K562 (cell line): ENCODE measurements at regions not wholly inside any gene's neighbourhood (a gene's known extent, or its start where the extent isn't known, plus 50 kb on each side); places are given as distances from the start of the nearest gene placed in this dataset.

Experiments
- ATAC-seq: fragments of 200-7000 bp; cut with Tn5 transposase; 3 replicates; pipeline ENCODE4 v1.9.1; 2020; ENCODE audit warnings: moderate library complexity
- BruUV-seq: library from RNA; stranded (reverse); fragments of 400-500 nt; replicated peaks from 2 replicates; lab custom pipeline; 2021; lab: Mats Ljungman, UMichigan
- CTCF ChIA-PET: fragments of 300-600 bp; formaldehyde crosslinking; extraction: SDS; loops from one replicate; lab custom pipeline; 2021; ENCODE audit warnings: low intra/inter-chr PET ratio; lab: Yijun Ruan, JAX
- POLR2A ChIA-PET: fragments of 300-600, 350-650 bp; sonication (Branson Sonifier 250); formaldehyde crosslinking; extraction: SDS; loops from one replicate; lab custom pipeline; 2021; ENCODE audit warnings: antibody characterized with exemption, inconsistent platforms; lab: Yijun Ruan, JAX
- DNase-seq, 4 experiments: peaks; one replicate each; pipeline versions ENCODE4 v3.0.0 to v3.0.0-alpha.2; 2011 to 2018; ENCODE audit warnings: low spot score in 3 of 4, mixed read lengths in 3 of 4; ENCODE audit errors: extremely low read depth in 1 of 4
- FAIRE-seq: peaks from 2 replicates; lab custom pipeline; 2011; peaks lifted over from hg19 to GRCh38; lab: Jason Lieb, UNC
- H2AFZ ChIP-seq: 2 replicates; pipeline ENCODE4 v1.6.0; 2011; ENCODE audit warnings: low read depth, low read length, control low read depth, inconsistent platforms
- H3K27ac ChIP-seq: fragments of 200-600 bp; 3 replicates; pipeline ENCODE4 v1.8.0; 2011; ENCODE audit warnings: low read depth, mild to moderate bottlenecking, control low read depth, inconsistent platforms, low read length, moderate library complexity, mixed read lengths; ENCODE audit errors: extremely low read depth
- H3K27me3 ChIP-seq, 2 experiments: fragments of 300-600 bp in 1 of 2; 2 replicates in 1 of 2; 3 replicates in 1 of 2; pipeline versions ENCODE4 v1.6.0 to v1.8.0; 2011; ENCODE audit warnings: inconsistent platforms in 2 of 2, low read length in 2 of 2, mild to moderate bottlenecking in 1 of 2, mixed read lengths in 1 of 2, moderate library complexity in 1 of 2; ENCODE audit not compliant: control insufficient read depth in 2 of 2, insufficient read depth in 2 of 2
- H3K36me3 ChIP-seq: fragments of 300-600 bp; 3 replicates; pipeline ENCODE4 v1.8.0; 2011; ENCODE audit warnings: mild to moderate bottlenecking, low read length, inconsistent platforms; ENCODE audit not compliant: control insufficient read depth, insufficient read depth
- H3K4me1 ChIP-seq, 2 experiments: fragments of 200-600 bp in 1 of 2; replicated peaks in 1 of 2; 2 replicates in 1 of 2; 3 replicates in 1 of 2; pipeline versions ENCODE4 v1.5.1 to v1.8.0; 2011; ENCODE audit warnings: inconsistent platforms in 2 of 2, low read length in 2 of 2, mild to moderate bottlenecking in 1 of 2, mixed read lengths in 1 of 2, moderate library complexity in 1 of 2; ENCODE audit not compliant: control insufficient read depth in 2 of 2, insufficient read depth in 2 of 2
- H3K4me2 ChIP-seq: 2 replicates; pipeline ENCODE4 v1.6.1; 2011; ENCODE audit warnings: low read length, control low read depth, inconsistent platforms, mixed read lengths; ENCODE audit not compliant: insufficient read depth
- H3K4me3 ChIP-seq: fragments of 200-600 bp; sonication (generic), shearing (Covaris generic); 2 replicates; pipeline ENCODE4 v1.5.1; 2016; ENCODE audit warnings: control low read depth, inconsistent platforms
- H3K79me2 ChIP-seq: fragments of 200-600 bp; 3 replicates; pipeline ENCODE4 v1.8.0; 2011; ENCODE audit warnings: low read length, inconsistent platforms; ENCODE audit not compliant: control insufficient read depth, insufficient read depth
- H3K9ac ChIP-seq, 2 experiments: 2 replicates each; pipeline versions ENCODE4 v1.6.0 to v1.6.1; 2011; ENCODE audit warnings: low read depth in 2 of 2, low read length in 2 of 2, control low read depth in 1 of 2, inconsistent platforms in 1 of 2, mild to moderate bottlenecking in 1 of 2, mixed read lengths in 1 of 2; ENCODE audit not compliant: insufficient read depth in 1 of 2
- H3K9me1 ChIP-seq: one replicate; pipeline ENCODE4 v1.6.0; 2011; ENCODE audit warnings: inconsistent platforms, mild to moderate bottlenecking, low read length, moderate library complexity; ENCODE audit not compliant: control insufficient read depth, insufficient read depth
- H3K9me3 ChIP-seq: replicated peaks from 2 replicates; pipeline ENCODE4 v1.5.1; 2011; ENCODE audit warnings: low read depth, low read length, inconsistent platforms; ENCODE audit not compliant: control insufficient read depth, insufficient read depth
- H4K20me1 ChIP-seq: replicated peaks from 2 replicates; pipeline ENCODE4 v1.6.1; 2011; ENCODE audit warnings: low read length, inconsistent platforms, mixed read lengths; ENCODE audit not compliant: control insufficient read depth, insufficient read depth
- BDP1 ChIP-seq: IDR thresholded peaks from 3 replicates; pipeline ENCODE4 v1.6.1; 2011; ENCODE audit not compliant: insufficient read length, insufficient read depth
- EZH2 ChIP-seq: IDR thresholded peaks from 2 replicates; pipeline ENCODE4 v1.6.1; 2012; ENCODE audit warnings: low read depth, mild to moderate bottlenecking, inconsistent platforms, low read length, borderline replicate concordance
- MCM5 ChIP-seq: fragments of 450-650 bp; IDR thresholded peaks from 2 replicates; pipeline ENCODE4 v1.6.1; 2016; ENCODE audit warnings: low read depth
- MTA2 ChIP-seq: fragments of 450-650 bp; IDR thresholded peaks from 2 replicates; pipeline ENCODE4 v1.6.1; 2016; ENCODE audit warnings: low read depth
- NONO ChIP-seq, 2 experiments: fragments of 200-400 bp in 1 of 2; fragments of 450-650 bp in 1 of 2; formaldehyde crosslinking in 1 of 2; IDR thresholded peaks; 2 replicates each; pipeline ENCODE4 v1.6.1; 2017; ENCODE audit warnings: low read depth in 2 of 2, mild to moderate bottlenecking in 2 of 2, moderate library complexity in 2 of 2, low read length in 1 of 2
- POLR2B ChIP-seq: fragments of 450-650 bp; IDR thresholded peaks from 2 replicates; pipeline ENCODE4 v1.6.1; 2018; ENCODE audit warnings: low read depth; ENCODE audit not compliant: partially characterized antibody
- POLR2G ChIP-seq: fragments of 200-400 bp; formaldehyde crosslinking; IDR thresholded peaks from 2 replicates; pipeline ENCODE4 v1.6.1; 2017; ENCODE audit warnings: low read depth, mild to moderate bottlenecking, antibody characterized with exemption, low read length, moderate library complexity
- RUNX1 ChIP-seq: sonication (generic); IDR thresholded peaks from 2 replicates; pipeline ENCODE4 v1.6.1; 2016; ENCODE audit warnings: antibody characterized with exemption, low read depth
- XRCC3 ChIP-seq: fragments of 450-650 bp; IDR thresholded peaks from 2 replicates; pipeline ENCODE4 v1.6.1; 2017; ENCODE audit warnings: mild to moderate bottlenecking, moderate library complexity
- ZNF232 ChIP-seq: sonication (generic); formaldehyde crosslinking; IDR thresholded peaks from 2 replicates; pipeline ENCODE4 v1.8.0; 2022; ENCODE audit warnings: mild to moderate bottlenecking, missing genetic modification reagents
- WGBS: fragments of 100-300 bp; shearing (Covaris generic); methylation state at CpG from one replicate; pipeline ENCODE4 v1.1.6; 2016; ENCODE audit warnings: low coverage, mixed read lengths; ENCODE audit not compliant: insufficient coverage; ENCODE audit errors: missing lambda C conversion rate; 5-methylcytosine and 5-hydroxymethylcytosine counted together
- in situ Hi-C: fragments of 300-500 bp; cut with MboI; formaldehyde crosslinking; loops from 4 replicates; pipeline ENCODE4 v1.15.0; 2018; ENCODE audit warnings: inconsistent platforms, mixed read lengths
- intact Hi-C: fragments of 100-400 bp; cut with micrococcal nuclease; formaldehyde crosslinking; loops from 2 replicates; pipeline ENCODE4 v1.14.2; 2022
- TF ChIP-seq, protein P1 (sequence below): fragments of 250-450 bp; sonication (Bioruptor Pico); IDR thresholded peaks from 2 replicates; pipeline ENCODE4 v1.4.0; 2020
- TF ChIP-seq, protein P2 (sequence below): conservative IDR thresholded peaks from 2 replicates; pipeline ENCODE4 v1.6.1; 2011; ENCODE audit warnings: low read depth, mild to moderate bottlenecking, low read length; ENCODE audit not compliant: control insufficient read depth
- TF ChIP-seq, protein P3 (sequence below): sonication (generic); formaldehyde crosslinking; IDR thresholded peaks from 2 replicates; pipeline ENCODE4 v1.8.0; 2022; ENCODE audit warnings: missing genetic modification reagents, mild to moderate bottlenecking, borderline replicate concordance
- TF ChIP-seq, protein P4 (sequence below): sonication (generic); formaldehyde crosslinking; IDR thresholded peaks from 2 replicates; pipeline ENCODE4 v1.9.0; 2022; ENCODE audit warnings: mild to moderate bottlenecking, missing genetic modification reagents

DNA sequence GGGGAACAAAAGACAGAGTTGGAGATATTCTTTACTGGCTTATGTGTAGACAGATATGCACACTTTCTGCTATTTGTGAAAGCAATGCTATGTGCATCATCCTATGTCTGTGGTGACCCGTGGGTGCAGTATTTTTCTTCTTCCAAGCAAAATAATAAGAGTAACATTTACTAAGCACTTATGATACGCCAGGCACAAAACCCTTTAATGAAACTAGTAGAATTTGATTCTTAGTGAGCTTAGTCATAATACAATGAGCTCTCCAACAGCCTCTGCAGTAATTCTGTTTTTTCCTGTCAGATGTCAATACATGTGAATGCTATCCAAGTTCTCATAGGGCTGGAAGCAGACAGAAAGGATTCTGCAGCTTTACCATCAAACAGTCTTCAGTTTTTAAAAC is 130.6 kb downstream of the RAD51AP2 start:
- WGBS, result 3% methylated on average over 2 of the region's 2 CpGs
- H3K4me2 ChIP-seq, result no peak overlapping the region
- FAIRE-seq, result no peak
- TF ChIP-seq NONO (IDR thresholded peaks at IDR 0.05; ENCODE audit: low read depth in 2 of 2, low read length in 1 of 2) (no peak), POLR2G (no peak), ZNF232 (CRISPR knock-in tag) (no peak), XRCC3 (no peak), EZH2 (no peak), RUNX1 (no peak), BDP1 (no peak), POLR2B (no peak), MCM5 (no peak), MTA2 (no peak)
- TF ChIP-seq, protein P1, sequence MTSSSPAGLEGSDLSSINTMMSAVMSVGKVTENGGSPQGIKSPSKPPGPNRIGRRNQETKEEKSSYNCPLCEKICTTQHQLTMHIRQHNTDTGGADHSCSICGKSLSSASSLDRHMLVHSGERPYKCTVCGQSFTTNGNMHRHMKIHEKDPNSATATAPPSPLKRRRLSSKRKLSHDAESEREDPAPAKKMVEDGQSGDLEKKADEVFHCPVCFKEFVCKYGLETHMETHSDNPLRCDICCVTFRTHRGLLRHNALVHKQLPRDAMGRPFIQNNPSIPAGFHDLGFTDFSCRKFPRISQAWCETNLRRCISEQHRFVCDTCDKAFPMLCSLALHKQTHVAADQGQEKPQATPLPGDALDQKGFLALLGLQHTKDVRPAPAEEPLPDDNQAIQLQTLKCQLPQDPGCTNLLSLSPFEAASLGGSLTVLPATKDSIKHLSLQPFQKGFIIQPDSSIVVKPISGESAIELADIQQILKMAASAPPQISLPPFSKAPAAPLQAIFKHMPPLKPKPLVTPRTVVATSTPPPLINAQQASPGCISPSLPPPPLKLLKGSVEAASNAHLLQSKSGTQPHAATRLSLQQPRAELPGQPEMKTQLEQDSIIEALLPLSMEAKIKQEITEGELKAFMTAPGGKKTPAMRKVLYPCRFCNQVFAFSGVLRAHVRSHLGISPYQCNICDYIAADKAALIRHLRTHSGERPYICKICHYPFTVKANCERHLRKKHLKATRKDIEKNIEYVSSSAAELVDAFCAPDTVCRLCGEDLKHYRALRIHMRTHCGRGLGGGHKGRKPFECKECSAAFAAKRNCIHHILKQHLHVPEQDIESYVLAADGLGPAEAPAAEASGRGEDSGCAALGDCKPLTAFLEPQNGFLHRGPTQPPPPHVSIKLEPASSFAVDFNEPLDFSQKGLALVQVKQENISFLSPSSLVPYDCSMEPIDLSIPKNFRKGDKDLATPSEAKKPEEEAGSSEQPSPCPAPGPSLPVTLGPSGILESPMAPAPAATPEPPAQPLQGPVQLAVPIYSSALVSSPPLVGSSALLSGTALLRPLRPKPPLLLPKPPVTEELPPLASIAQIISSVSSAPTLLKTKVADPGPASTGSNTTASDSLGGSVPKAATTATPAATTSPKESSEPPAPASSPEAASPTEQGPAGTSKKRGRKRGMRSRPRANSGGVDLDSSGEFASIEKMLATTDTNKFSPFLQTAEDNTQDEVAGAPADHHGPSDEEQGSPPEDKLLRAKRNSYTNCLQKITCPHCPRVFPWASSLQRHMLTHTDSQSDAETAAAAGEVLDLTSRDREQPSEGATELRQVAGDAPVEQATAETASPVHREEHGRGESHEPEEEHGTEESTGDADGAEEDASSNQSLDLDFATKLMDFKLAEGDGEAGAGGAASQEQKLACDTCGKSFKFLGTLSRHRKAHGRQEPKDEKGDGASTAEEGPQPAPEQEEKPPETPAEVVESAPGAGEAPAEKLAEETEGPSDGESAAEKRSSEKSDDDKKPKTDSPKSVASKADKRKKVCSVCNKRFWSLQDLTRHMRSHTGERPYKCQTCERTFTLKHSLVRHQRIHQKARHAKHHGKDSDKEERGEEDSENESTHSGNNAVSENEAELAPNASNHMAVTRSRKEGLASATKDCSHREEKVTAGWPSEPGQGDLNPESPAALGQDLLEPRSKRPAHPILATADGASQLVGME (CRISPR knock-in tag), result no peak
- TF ChIP-seq, protein P2, sequence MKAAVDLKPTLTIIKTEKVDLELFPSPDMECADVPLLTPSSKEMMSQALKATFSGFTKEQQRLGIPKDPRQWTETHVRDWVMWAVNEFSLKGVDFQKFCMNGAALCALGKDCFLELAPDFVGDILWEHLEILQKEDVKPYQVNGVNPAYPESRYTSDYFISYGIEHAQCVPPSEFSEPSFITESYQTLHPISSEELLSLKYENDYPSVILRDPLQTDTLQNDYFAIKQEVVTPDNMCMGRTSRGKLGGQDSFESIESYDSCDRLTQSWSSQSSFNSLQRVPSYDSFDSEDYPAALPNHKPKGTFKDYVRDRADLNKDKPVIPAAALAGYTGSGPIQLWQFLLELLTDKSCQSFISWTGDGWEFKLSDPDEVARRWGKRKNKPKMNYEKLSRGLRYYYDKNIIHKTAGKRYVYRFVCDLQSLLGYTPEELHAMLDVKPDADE, result no peak
- TF ChIP-seq, protein P3, sequence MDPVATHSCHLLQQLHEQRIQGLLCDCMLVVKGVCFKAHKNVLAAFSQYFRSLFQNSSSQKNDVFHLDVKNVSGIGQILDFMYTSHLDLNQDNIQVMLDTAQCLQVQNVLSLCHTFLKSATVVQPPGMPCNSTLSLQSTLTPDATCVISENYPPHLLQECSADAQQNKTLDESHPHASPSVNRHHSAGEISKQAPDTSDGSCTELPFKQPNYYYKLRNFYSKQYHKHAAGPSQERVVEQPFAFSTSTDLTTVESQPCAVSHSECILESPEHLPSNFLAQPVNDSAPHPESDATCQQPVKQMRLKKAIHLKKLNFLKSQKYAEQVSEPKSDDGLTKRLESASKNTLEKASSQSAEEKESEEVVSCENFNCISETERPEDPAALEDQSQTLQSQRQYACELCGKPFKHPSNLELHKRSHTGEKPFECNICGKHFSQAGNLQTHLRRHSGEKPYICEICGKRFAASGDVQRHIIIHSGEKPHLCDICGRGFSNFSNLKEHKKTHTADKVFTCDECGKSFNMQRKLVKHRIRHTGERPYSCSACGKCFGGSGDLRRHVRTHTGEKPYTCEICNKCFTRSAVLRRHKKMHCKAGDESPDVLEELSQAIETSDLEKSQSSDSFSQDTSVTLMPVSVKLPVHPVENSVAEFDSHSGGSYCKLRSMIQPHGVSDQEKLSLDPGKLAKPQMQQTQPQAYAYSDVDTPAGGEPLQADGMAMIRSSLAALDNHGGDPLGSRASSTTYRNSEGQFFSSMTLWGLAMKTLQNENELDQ, result no peak
- TF ChIP-seq, protein P4, sequence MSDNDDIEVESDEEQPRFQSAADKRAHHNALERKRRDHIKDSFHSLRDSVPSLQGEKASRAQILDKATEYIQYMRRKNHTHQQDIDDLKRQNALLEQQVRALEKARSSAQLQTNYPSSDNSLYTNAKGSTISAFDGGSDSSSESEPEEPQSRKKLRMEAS (CRISPR knock-in tag), result no peak

More for the DNA sequence above, 130.6 kb downstream of the RAD51AP2 start:
- intact Hi-C loops, result no loop called here
- Histone ChIP-seq H3K4me1 (no peaks in the 10 kb centered on the region), H3K9me3 (no peaks in the 10 kb centered on the region), H3K9me1 (no peaks in the 10 kb centered on the region), H3K27ac (no peak overlapping the region), H3K79me2 (no peaks in the 10 kb centered on the region), H3K36me3 (no peaks in the 10 kb centered on the region), H3K4me3 (no peak overlapping the region), H3K9ac (no peak overlapping the region), H3K27me3 (no peaks in the 10 kb centered on the region), H2AFZ (no peak overlapping the region), H4K20me1 (no peaks in the 10 kb centered on the region)
- ATAC-seq (no peak), DNase-seq (no peak)
- in situ Hi-C loops, result no loop called here
- CTCF ChIA-PET, result no interaction called here
- POLR2A ChIA-PET, result no interaction called here
- BruUV-seq, result no TSS peak
